ENCODE measurements at regions not wholly inside any gene's neighbourhood (a gene's known extent, or its start where the extent isn't known, plus 50 kb on each side); places are given as distances from the start of the nearest gene placed in this dataset.

DNA sequence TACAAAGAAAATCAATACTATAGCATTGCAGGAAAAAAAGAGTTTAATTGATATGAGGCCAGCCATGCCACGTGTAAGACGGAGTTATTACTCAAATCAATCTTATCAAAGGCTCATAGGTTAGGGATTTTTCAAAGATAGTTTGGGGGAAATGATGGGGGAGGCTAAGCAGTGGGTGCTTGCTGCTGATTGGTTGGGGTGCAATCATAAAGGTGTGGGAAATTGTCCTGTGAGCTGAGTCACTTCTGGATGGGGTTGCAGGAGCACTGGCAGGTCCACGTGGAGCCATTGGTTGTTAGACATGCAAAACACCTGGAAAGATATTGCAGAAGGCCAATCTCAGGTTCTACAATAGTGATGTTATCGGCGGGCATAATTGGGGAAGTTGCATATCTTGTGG, 319.2 kb upstream of the COBL start:
- ChIA-PET POLR2A (ENCODE audit: partially characterized antibody) (no interaction called here), CTCF (ENCODE audit: partially characterized antibody) (interaction anchor here (0.9 to 1.7 kb wide), 4 partner anchors 13 to 625 kb away, joined by 3 to 4 read pairs (median 4); no protein-coding TSS in a partner anchor)
- no peaks in the 10 kb centered on the region for H3K36me3 ChIP-seq (ENCODE audit: control insufficient read depth in 2 of 4, insufficient read depth in 4 of 4, low read length in 3 of 4)
- no peak overlapping the region for H4K8ac ChIP-seq (ENCODE audit: extremely low read depth, insufficient read depth, low read length)
- H4K91ac ChIP-seq (replicated peaks; ENCODE audit: insufficient read length, low read length) = no peak overlapping the region
- no peaks in the 10 kb centered on the region for H3K27me3 ChIP-seq (replicated peaks in 1 of 4; ENCODE audit: control insufficient read depth in 3 of 4, extremely low read depth in 1 of 4, insufficient read depth in 3 of 4, low read length in 3 of 4)
- H3K23ac ChIP-seq (ENCODE audit: insufficient read length) = no peak overlapping the region
- 92% methylated on average over 5 of the region's 5 CpGs; no CpG with 5 or more reads in 1 of the 2 experiments for WGBS, 2 experiments (ENCODE audit: extremely low coverage in 1 of 2, insufficient coverage in 1 of 2, insufficient read length in 1 of 2, insufficient replicate concordance in 2 of 2, low coverage in 1 of 2, low lambda C conversion rate in 2 of 2, missing lambda C conversion rate in 1 of 2)
- no peaks in the 10 kb centered on the region for H4K20me1 ChIP-seq (replicated peaks in 1 of 2; ENCODE audit: control insufficient read depth in 1 of 2, insufficient read depth in 2 of 2, low read length in 2 of 2)
- no peaks in the 10 kb centered on the region for H3K79me2 ChIP-seq (ENCODE audit: control insufficient read depth in 1 of 2, insufficient read depth in 2 of 2, low read length in 2 of 2)
- H3K56ac ChIP-seq (replicated peaks; ENCODE audit: insufficient read length, low read depth, low read length) = no peak overlapping the region
- no peak overlapping the region for H4K5ac ChIP-seq (ENCODE audit: insufficient read length, low read depth, low read length)
- H2BK20ac ChIP-seq (ENCODE audit: low read length) = no peak overlapping the region
- no peak overlapping the region for H3K18ac ChIP-seq (ENCODE audit: extremely low read depth, low read length)
- no peak overlapping the region for H2BK15ac ChIP-seq (ENCODE audit: low read length)
- TF ChIP-seq TAF7 (optimal IDR thresholded peaks at IDR 0.05; ENCODE audit: borderline replicate concordance, low read depth, low read length) (no peak), BRCA1 (IDR thresholded peaks at IDR 0.05; ENCODE audit: low read depth, low read length) (no peak)
- H3K4ac ChIP-seq (replicated peaks; ENCODE audit: insufficient read length, low read depth, low read length) = no peak overlapping the region
- H2BK5ac ChIP-seq (ENCODE audit: low read depth, low read length) = no peak overlapping the region
- peaks cover 0 to 3% (median 0%) of the 10 kb centered on the region in 4 experiments; a peak in 1 of 7 replicates for H3K4me1 ChIP-seq (replicated peaks in 1 of 4; ENCODE audit: control insufficient read depth in 3 of 4, insufficient read depth in 4 of 4, low read length in 3 of 4)
- no peak overlapping the region for H3K14ac ChIP-seq (ENCODE audit: insufficient read length)
- DNase-seq (ENCODE audit: low read depth in 1 of 2, low spot score in 2 of 2) (no peak), FAIRE-seq (no peak)
- no peaks in the 10 kb centered on the region for H3K79me1 ChIP-seq (ENCODE audit: low read depth, low read length)
- H2BK12ac ChIP-seq (ENCODE audit: low read depth, low read length) = no peak overlapping the region
- H2AFZ ChIP-seq (ENCODE audit: low read length) = no peak overlapping the region
- no peak overlapping the region for H3K9ac ChIP-seq (replicated peaks in 1 of 4; ENCODE audit: extremely low read depth in 1 of 4, low read depth in 3 of 4, low read length in 3 of 4)
- H2AK5ac ChIP-seq (ENCODE audit: low read depth, low read length) = no peak overlapping the region
- no peak overlapping the region for H3K4me3 ChIP-seq (ENCODE audit: extremely low read depth in 1 of 4, insufficient read depth in 2 of 4, low read depth in 3 of 4, low read length in 4 of 4)
- H3K23me2 ChIP-seq (ENCODE audit: low read depth, low read length) = no peaks in the 10 kb centered on the region
- H3K9me3 ChIP-seq (ENCODE audit: insufficient read depth in 2 of 2, low read depth in 1 of 2, low read length in 1 of 2) = peaks cover 0 to 3% of the 10 kb centered on the region in 2 experiments; a peak in 1 of 4 replicates
- H3K4me2 ChIP-seq (ENCODE audit: insufficient read depth in 1 of 2, low read depth in 2 of 2, low read length in 2 of 2) = no peak overlapping the region
- no peak overlapping the region for H3K27ac ChIP-seq (ENCODE audit: low read depth, low read length)
- no peak overlapping the region for H2BK120ac ChIP-seq (replicated peaks; ENCODE audit: low read depth, low read length)

Measured in H1 (cell line).